Caco-2 (cell line): ENCODE measurements at regions not wholly inside any gene's neighbourhood (a gene's known extent, or its start where the extent isn't known, plus 50 kb on each side); places are given as distances from the start of the nearest gene placed in this dataset.

ENCODE experiments used
- BruUV-seq: library from RNA; stranded (reverse); fragments of 400-500 nt; replicated peaks from 2 replicates; lab custom pipeline; 2021; lab: Mats Ljungman, UMichigan
- CTCF ChIA-PET: fragments of 300-600 bp; sonication (Branson Sonifier 250); formaldehyde crosslinking; loops from one replicate; lab custom pipeline; 2022; ENCODE audit warnings: antibody characterized with exemption; lab: Charles Lee
- POLR2A ChIA-PET: fragments of 300-600 bp; sonication (Branson Sonifier 250); formaldehyde crosslinking; loops from one replicate; lab custom pipeline; 2022; ENCODE audit warnings: antibody characterized with exemption; lab: Charles Lee
- DNase-seq, 2 experiments: peaks; one replicate each; pipeline versions ENCODE4 v3.0.0 to v3.0.0-alpha.2; 2020 to 2022
- H3K27me3 ChIP-seq: replicated peaks from 2 replicates; pipeline ENCODE4 v1.6.0; 2011; ENCODE audit warnings: low read length; ENCODE audit not compliant: control insufficient read depth, insufficient read depth
- H3K36me3 ChIP-seq: 2 replicates; pipeline ENCODE4 v1.5.1; 2011; ENCODE audit warnings: low read length; ENCODE audit not compliant: control insufficient read depth, insufficient read depth
- H3K4me1 ChIP-seq: fragments of 250-450 bp; sonication (Bioruptor Pico); 2 replicates; pipeline ENCODE4 v1.5.1; 2020; ENCODE audit warnings: mild to moderate bottlenecking
- H3K4me3 ChIP-seq: 2 replicates; pipeline ENCODE4 v1.5.1; 2011; ENCODE audit warnings: low read depth, mild to moderate bottlenecking, control low read depth, low read length
- H3K9me3 ChIP-seq: fragments of 250-450 bp; sonication (Bioruptor Pico); 2 replicates; pipeline ENCODE4 v1.5.1; 2020; ENCODE audit warnings: mild to moderate bottlenecking, moderate library complexity
- H3K27ac Mint-ChIP-seq: one replicate; pipeline ENCODE4 v1.8.0; 2022; ENCODE audit warnings: mixed read lengths; ENCODE audit not compliant: unreplicated experiment
- H3K27me3 Mint-ChIP-seq: one replicate; pipeline ENCODE4 v1.8.0; 2022; ENCODE audit warnings: mixed read lengths; ENCODE audit not compliant: insufficient read depth, unreplicated experiment
- H3K36me3 Mint-ChIP-seq: one replicate; pipeline ENCODE4 v1.8.0; 2022; ENCODE audit warnings: mild to moderate bottlenecking, mixed read lengths; ENCODE audit not compliant: insufficient read depth, unreplicated experiment
- H3K4me1 Mint-ChIP-seq: one replicate; pipeline ENCODE4 v1.8.0; 2022; ENCODE audit warnings: low read depth, mixed read lengths; ENCODE audit not compliant: unreplicated experiment
- H3K4me3 Mint-ChIP-seq: one replicate; pipeline ENCODE4 v1.8.0; 2022; ENCODE audit warnings: mild to moderate bottlenecking, moderate library complexity, mixed read lengths; ENCODE audit not compliant: unreplicated experiment
- H3K9me3 Mint-ChIP-seq: one replicate; pipeline ENCODE4 v1.8.0; 2022; ENCODE audit warnings: mixed read lengths; ENCODE audit not compliant: unreplicated experiment
- intact Hi-C: fragments of 100-400 bp; cut with micrococcal nuclease; formaldehyde crosslinking; loops from one replicate; pipeline ENCODE4 v1.10.0; 2022; ENCODE audit not compliant: unreplicated experiment
- TF ChIP-seq, protein P1 (sequence below), 2 experiments: fragments of 200-600 bp in 1 of 2; IDR thresholded peaks; 1 replicate in 1 of 2; 2 replicates in 1 of 2; pipeline versions ENCODE4 v1.5.1 to v1.8.0; 2011 to 2022; ENCODE audit warnings: antibody characterized with exemption in 1 of 2, control low read depth in 1 of 2, inconsistent platforms in 1 of 2, low read depth in 1 of 2, low read length in 1 of 2, mild to moderate bottlenecking in 1 of 2, moderate library complexity in 1 of 2; ENCODE audit not compliant: insufficient read depth in 1 of 2, severe bottlenecking in 1 of 2, unreplicated experiment in 1 of 2

- DNase-seq, result peak in 1 of 2 experiments; percentile 48
- H3K4me1 ChIP-seq, result peaks cover 30% of the 10 kb centered on the region
- Mint-ChIP-seq H3K27ac (peak overlapping the region; percentile 87), H3K4me3 (peak overlapping the region; percentile 48), H3K4me1 (peaks cover 17% of the 10 kb centered on the region), H3K27me3 (no peaks in the 10 kb centered on the region), H3K36me3 (no peaks in the 10 kb centered on the region), H3K9me3 (peaks cover 23% of the 10 kb centered on the region)
- BruUV-seq, result no TSS peak
- no peaks in the 10 kb centered on the region for H3K36me3 ChIP-seq
- H3K27me3 ChIP-seq, result no peaks in the 10 kb centered on the region
- intact Hi-C loops, result loop anchor here (2.0 kb wide), 1 partner anchor 52 kb away; no protein-coding TSS in a partner anchor
- TF ChIP-seq, protein P1, sequence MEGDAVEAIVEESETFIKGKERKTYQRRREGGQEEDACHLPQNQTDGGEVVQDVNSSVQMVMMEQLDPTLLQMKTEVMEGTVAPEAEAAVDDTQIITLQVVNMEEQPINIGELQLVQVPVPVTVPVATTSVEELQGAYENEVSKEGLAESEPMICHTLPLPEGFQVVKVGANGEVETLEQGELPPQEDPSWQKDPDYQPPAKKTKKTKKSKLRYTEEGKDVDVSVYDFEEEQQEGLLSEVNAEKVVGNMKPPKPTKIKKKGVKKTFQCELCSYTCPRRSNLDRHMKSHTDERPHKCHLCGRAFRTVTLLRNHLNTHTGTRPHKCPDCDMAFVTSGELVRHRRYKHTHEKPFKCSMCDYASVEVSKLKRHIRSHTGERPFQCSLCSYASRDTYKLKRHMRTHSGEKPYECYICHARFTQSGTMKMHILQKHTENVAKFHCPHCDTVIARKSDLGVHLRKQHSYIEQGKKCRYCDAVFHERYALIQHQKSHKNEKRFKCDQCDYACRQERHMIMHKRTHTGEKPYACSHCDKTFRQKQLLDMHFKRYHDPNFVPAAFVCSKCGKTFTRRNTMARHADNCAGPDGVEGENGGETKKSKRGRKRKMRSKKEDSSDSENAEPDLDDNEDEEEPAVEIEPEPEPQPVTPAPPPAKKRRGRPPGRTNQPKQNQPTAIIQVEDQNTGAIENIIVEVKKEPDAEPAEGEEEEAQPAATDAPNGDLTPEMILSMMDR (IDR thresholded peaks at IDR 0.05; ENCODE audit: insufficient read depth in 1 of 2, low read depth in 1 of 2, low read length in 1 of 2, severe bottlenecking in 1 of 2, unreplicated experiment in 1 of 2), result no peak
- CTCF ChIA-PET, result no interaction called here
- no peak overlapping the region for H3K4me3 ChIP-seq
- POLR2A ChIA-PET, result no interaction called here
- H3K9me3 ChIP-seq, result peaks cover 9% of the 10 kb centered on the region
Measured at GRCh38 chr5:27906931-27907601, 868.7 kb upstream of the CDH9 start.

- Mint-ChIP-seq H3K9me3 (peaks cover 29% of the 10 kb centered on the region), H3K36me3 (no peaks in the 10 kb centered on the region), H3K27me3 (no peaks in the 10 kb centered on the region), H3K27ac (peak overlapping the region; percentile 87), H3K4me3 (peak overlapping the region; percentile 48), H3K4me1 (peaks cover 17% of the 10 kb centered on the region)
- no peaks in the 10 kb centered on the region for H3K27me3 ChIP-seq
- H3K36me3 ChIP-seq, result no peaks in the 10 kb centered on the region
- CTCF ChIA-PET, result no interaction called here
- H3K9me3 ChIP-seq, result peaks cover 9% of the 10 kb centered on the region
- H3K4me1 ChIP-seq, result peaks cover 30% of the 10 kb centered on the region
- TF ChIP-seq, protein P1 (IDR thresholded peaks at IDR 0.05; ENCODE audit: insufficient read depth in 1 of 2, low read depth in 1 of 2, low read length in 1 of 2, severe bottlenecking in 1 of 2, unreplicated experiment in 1 of 2), result no peak
- POLR2A ChIA-PET, result no interaction called here
- DNase-seq, result no peak
- intact Hi-C loops, result loop anchor here (2.0 kb wide), 1 partner anchor 52 kb away; no protein-coding TSS in a partner anchor
- no TSS peak for BruUV-seq
- no peak overlapping the region for H3K4me3 ChIP-seq
Measured at GRCh38 chr5:27906481-27906880, 868.1 kb upstream of the CDH9 start.

DNA sequence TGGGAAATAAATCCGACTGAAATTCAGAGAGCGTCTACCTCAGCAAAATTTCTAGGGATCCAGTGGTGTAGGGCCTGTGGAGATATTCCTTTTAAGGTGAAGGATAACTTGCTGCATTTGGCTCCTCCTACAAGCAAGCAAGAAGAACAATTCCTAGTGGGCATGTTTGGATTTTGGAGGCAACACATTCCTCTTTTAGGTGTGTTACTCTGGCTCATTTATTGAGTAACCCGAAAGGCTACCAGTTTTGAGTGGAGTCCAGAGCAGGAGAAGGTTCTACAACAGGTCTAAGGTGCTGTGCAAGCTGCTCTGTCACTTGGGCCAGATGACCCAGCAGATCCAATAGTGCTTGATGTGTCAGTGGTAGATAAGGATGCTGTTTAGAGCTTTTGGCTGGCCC lies 862.4 kb upstream of the CDH9 start:
- Histone ChIP-seq H3K9me3 (no peaks in the 10 kb centered on the region; the same call in 1 of the 2 replicates), H3K4me1 (peaks cover under 1% of the 10 kb centered on the region; the same call in 1 of the 2 replicates), H3K36me3 (no peaks in the 10 kb centered on the region), H3K27me3 (no peaks in the 10 kb centered on the region), H3K4me3 (no peak overlapping the region)
- no peak overlapping the region for H3K27ac Mint-ChIP-seq
- H3K9me3 Mint-ChIP-seq, result peaks cover 27% of the 10 kb centered on the region
- no peak for DNase-seq
- intact Hi-C loops, result no loop called here
- no peaks in the 10 kb centered on the region for H3K27me3 Mint-ChIP-seq
- BruUV-seq, result no TSS peak
- ChIA-PET CTCF (no interaction called here), POLR2A (no interaction called here)
- TF ChIP-seq, protein P1 (IDR thresholded peaks at IDR 0.05; ENCODE audit: insufficient read depth in 1 of 2, low read depth in 1 of 2, low read length in 1 of 2, severe bottlenecking in 1 of 2, unreplicated experiment in 1 of 2), result no peak
- H3K4me1 Mint-ChIP-seq, result no peaks in the 10 kb centered on the region
- H3K36me3 Mint-ChIP-seq, result no peaks in the 10 kb centered on the region
- no peak overlapping the region for H3K4me3 Mint-ChIP-seq
